SK-N-SH (cell line): ENCODE measurements at regions not wholly inside any gene's neighbourhood (a gene's known extent, or its start where the extent isn't known, plus 50 kb on each side); places are given as distances from the start of the nearest gene placed in this dataset.

Experiments used
- CTCF ChIA-PET: fragments of 300-600, 350-600 bp; formaldehyde crosslinking; extraction: SDS; loops from one replicate; lab custom pipeline; 2021; lab: Yijun Ruan, JAX
- POLR2A ChIA-PET: fragments of 350-600 bp; sonication (Branson Sonifier 250); formaldehyde crosslinking; extraction: SDS; loops from one replicate; lab custom pipeline; 2020; ENCODE audit warnings: antibody characterized with exemption, inconsistent platforms; lab: Yijun Ruan, JAX
- DNase-seq: peaks from one replicate; pipeline ENCODE4 v3.0.0; 2012
- H2AFZ ChIP-seq: fragments of 200-600 bp; sonication (generic); 2 replicates; pipeline ENCODE4 v1.8.1; 2016; ENCODE audit warnings: antibody characterized with exemption, mild to moderate bottlenecking, low read depth
- H3F3A ChIP-seq: fragments of 200-600 bp; sonication (generic); replicated peaks from 2 replicates; pipeline ENCODE3; 2016; ENCODE audit warnings: antibody characterized with exemption, mild to moderate bottlenecking; ENCODE audit not compliant: insufficient read depth
- H3K27ac ChIP-seq, 2 experiments: fragments of 200-500 bp in 1 of 2; fragments of 200-600 bp in 1 of 2; sonication (Bioruptor generic) in 1 of 2; sonication (generic), shearing (Covaris generic) in 1 of 2; 2 replicates each; pipeline versions ENCODE4 v1.5.1 to v1.6.1; 2014 to 2016; ENCODE audit warnings: low read depth in 2 of 2, inconsistent platforms in 1 of 2, low read length in 1 of 2, mild to moderate bottlenecking in 1 of 2, mixed read lengths in 1 of 2
- H3K27me3 ChIP-seq: fragments of 200-600 bp; sonication (generic), shearing (Covaris generic); 2 replicates; pipeline ENCODE4 v1.6.1; 2016; ENCODE audit warnings: mixed run types; ENCODE audit not compliant: insufficient read depth
- H3K36me3 ChIP-seq, 2 experiments: fragments of 200-500 bp in 1 of 2; fragments of 200-600 bp in 1 of 2; sonication (Bioruptor generic) in 1 of 2; sonication (generic) in 1 of 2; replicated peaks in 1 of 2; 2 replicates each; pipeline versions ENCODE3 to v1.5.1; 2014 to 2016; ENCODE audit warnings: low read length in 1 of 2, mild to moderate bottlenecking in 1 of 2; ENCODE audit not compliant: insufficient read depth in 2 of 2, control insufficient read depth in 1 of 2
- H3K4me1 ChIP-seq, 2 experiments: fragments of 200-500 bp in 1 of 2; fragments of 200-600 bp in 1 of 2; sonication (Bioruptor generic) in 1 of 2; sonication (generic), shearing (Covaris generic) in 1 of 2; 2 replicates each; pipeline versions ENCODE4 v1.5.1 to v1.6.1; 2014 to 2016; ENCODE audit warnings: low read depth in 1 of 2, low read length in 1 of 2, mixed run types in 1 of 2; ENCODE audit not compliant: insufficient read depth in 2 of 2, control insufficient read depth in 1 of 2
- H3K4me2 ChIP-seq: fragments of 200-600 bp; sonication (generic), shearing (Covaris generic); 2 replicates; pipeline ENCODE4 v1.6.1; 2017; ENCODE audit warnings: mixed run types
- H3K4me3 ChIP-seq, 2 experiments: fragments of 200-500 bp in 1 of 2; fragments of 200-600 bp in 1 of 2; sonication (Bioruptor generic) in 1 of 2; sonication (generic), shearing (Covaris generic) in 1 of 2; 2 replicates each; pipeline versions ENCODE4 v1.5.1 to v1.8.1; 2014 to 2016; ENCODE audit warnings: low read depth in 2 of 2, inconsistent platforms in 1 of 2, low read length in 1 of 2, mild to moderate bottlenecking in 1 of 2, mixed read lengths in 1 of 2, moderate library complexity in 1 of 2
- H3K79me2 ChIP-seq: fragments of 200-600 bp; sonication (generic); 2 replicates; pipeline ENCODE4 v1.8.1; 2017; ENCODE audit warnings: mild to moderate bottlenecking; ENCODE audit not compliant: insufficient read depth
- H3K9ac ChIP-seq: fragments of 200-600 bp; sonication (generic); 2 replicates; pipeline ENCODE4 v1.6.1; 2017; ENCODE audit warnings: mixed run types
- H3K9me2 ChIP-seq: fragments of 200-600 bp; sonication (generic); 2 replicates; pipeline ENCODE4 v1.6.1; 2017; ENCODE audit warnings: mixed run types
- H3K9me3 ChIP-seq: fragments of 200-600 bp; sonication (generic); 2 replicates; pipeline ENCODE4 v1.6.1; 2017; ENCODE audit warnings: mixed run types, mild to moderate bottlenecking, moderate library complexity
- H4K20me1 ChIP-seq: fragments of 200-600 bp; sonication (generic); 2 replicates; pipeline ENCODE4 v1.6.1; 2017; ENCODE audit warnings: mild to moderate bottlenecking, mixed run types; ENCODE audit not compliant: insufficient read depth
- EP300 ChIP-seq, 2 experiments: IDR thresholded peaks; 2 replicates each; pipeline versions ENCODE4 v1.4.0 to v1.6.1; 2012; ENCODE audit warnings: borderline replicate concordance in 1 of 2, low read depth in 1 of 2, low read length in 1 of 2
- FOSL2 ChIP-seq: IDR thresholded peaks from 2 replicates; pipeline ENCODE4 v1.4.0; 2012; ENCODE audit warnings: low read depth, mild to moderate bottlenecking, moderate library complexity, borderline replicate concordance
- FOXJ3 ChIP-seq: sonication (generic); formaldehyde crosslinking; IDR thresholded peaks from 2 replicates; pipeline ENCODE4 v1.5.1; 2020; ENCODE audit warnings: mild to moderate bottlenecking, missing genetic modification reagents
- FOXM1 ChIP-seq: IDR thresholded peaks from 2 replicates; pipeline ENCODE4 v1.4.0; 2012; ENCODE audit warnings: low read depth, mild to moderate bottlenecking
- GABPA ChIP-seq: IDR thresholded peaks from 2 replicates; pipeline ENCODE4 v1.4.0; 2012; ENCODE audit warnings: low read depth, mild to moderate bottlenecking
- MEF2A ChIP-seq: IDR thresholded peaks from 2 replicates; pipeline ENCODE4 v1.4.0; 2012; ENCODE audit warnings: low read depth, borderline replicate concordance
- NRF1 ChIP-seq: IDR thresholded peaks from 2 replicates; pipeline ENCODE4 v1.6.1; 2012; ENCODE audit warnings: low read depth, mild to moderate bottlenecking, low read length
- POLR2AphosphoS5 ChIP-seq: IDR thresholded peaks from 2 replicates; pipeline ENCODE4 v1.6.1; 2012; ENCODE audit warnings: low read depth, low read length
- RAD21 ChIP-seq: IDR thresholded peaks from 2 replicates; pipeline ENCODE4 v1.6.1; 2012; ENCODE audit warnings: mild to moderate bottlenecking, low read length
- RCOR1 ChIP-seq: fragments of 150-350 bp; IDR thresholded peaks from 2 replicates; pipeline ENCODE4 v1.6.1; 2017; ENCODE audit warnings: antibody characterized with exemption, low read length
- RFX5 ChIP-seq: IDR thresholded peaks from 2 replicates; pipeline ENCODE4 v1.6.1; 2012; ENCODE audit warnings: mild to moderate bottlenecking, improper control_type of control experiment, low read length
- SMC3 ChIP-seq: IDR thresholded peaks from 2 replicates; pipeline ENCODE4 v1.6.1; 2012; ENCODE audit warnings: low read depth, low read length, improper control_type of control experiment
- TAF1 ChIP-seq: IDR thresholded peaks from 2 replicates; pipeline ENCODE4 v1.6.1; 2012; ENCODE audit warnings: low read depth, mild to moderate bottlenecking, low read length, moderate library complexity, borderline replicate concordance
- TCF12 ChIP-seq: IDR thresholded peaks from 2 replicates; pipeline ENCODE4 v1.4.0; 2012
- whole genome bisulfite sequencing: methylation state at CpG from one replicate; pipeline ENCODE4 v1.1.6; 2017; ENCODE audit warnings: low lambda C conversion rate; 5-methylcytosine and 5-hydroxymethylcytosine counted together
- TF ChIP-seq, protein P1 (sequence below): IDR thresholded peaks from 2 replicates; pipeline ENCODE4 v1.4.0; 2012; ENCODE audit warnings: low read depth, borderline replicate concordance
- TF ChIP-seq, protein P2 (sequence below): fragments of 200-600 bp; sonication (generic); IDR thresholded peaks from 2 replicates; pipeline ENCODE4 v1.6.1; 2017; ENCODE audit warnings: antibody characterized with exemption, mild to moderate bottlenecking, moderate library complexity
- TF ChIP-seq, protein P3 (sequence below): IDR thresholded peaks from 2 replicates; pipeline ENCODE4 v1.4.0; 2012; ENCODE audit warnings: low read depth, borderline replicate concordance
- TF ChIP-seq, protein P4 (sequence below): IDR thresholded peaks from 2 replicates; pipeline ENCODE4 v1.6.1; 2012; ENCODE audit warnings: mild to moderate bottlenecking, low read depth, low read length, moderate library complexity
- TF ChIP-seq, protein P5 (sequence below): IDR thresholded peaks from 2 replicates; pipeline ENCODE4 v1.4.0; 2012; ENCODE audit warnings: low read depth

DNA sequence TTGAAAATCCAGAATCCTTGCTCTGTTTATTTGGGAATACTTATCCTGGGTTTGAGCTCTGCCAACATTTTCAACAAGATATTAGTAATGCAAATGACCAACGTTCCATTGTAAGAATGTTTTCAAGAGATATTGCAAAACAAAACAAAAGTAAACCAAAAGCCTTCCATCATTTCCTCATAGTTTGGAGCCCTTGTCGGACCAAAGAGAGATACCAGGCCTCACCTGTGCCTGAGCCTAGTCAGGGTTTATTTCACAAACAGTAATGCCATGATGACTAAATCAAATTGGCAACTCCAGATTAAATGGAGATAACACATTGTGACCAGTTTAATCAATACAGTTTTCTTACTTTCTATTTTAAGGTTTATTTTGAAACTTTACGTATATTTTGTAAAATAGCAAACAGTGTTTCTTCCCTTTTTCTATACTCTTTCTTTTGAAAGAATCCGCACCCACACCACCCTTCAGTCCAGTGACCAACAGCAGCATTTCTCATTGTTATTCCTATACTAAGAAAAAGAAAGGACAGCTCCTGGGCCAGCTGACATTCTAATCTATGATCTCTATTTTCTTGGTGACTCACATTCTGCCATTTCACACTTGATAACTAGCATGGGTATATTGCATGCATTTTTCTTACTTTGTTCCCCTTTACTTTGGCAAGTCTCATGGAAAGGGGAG is 168.5 kb upstream of the MEOX2 start (continued):
- TF ChIP-seq RFX5: no peak
- no peak for TF ChIP-seq EP300 (IDR thresholded peaks at IDR 0.05; ENCODE audit: borderline replicate concordance in 1 of 2, low read depth in 1 of 2, low read length in 1 of 2)
- no peak for TF ChIP-seq TCF12
- TF ChIP-seq GABPA: no peak
- TF ChIP-seq FOSL2: no peak
- TF ChIP-seq MEF2A: no peak
- TF ChIP-seq, protein P1, sequence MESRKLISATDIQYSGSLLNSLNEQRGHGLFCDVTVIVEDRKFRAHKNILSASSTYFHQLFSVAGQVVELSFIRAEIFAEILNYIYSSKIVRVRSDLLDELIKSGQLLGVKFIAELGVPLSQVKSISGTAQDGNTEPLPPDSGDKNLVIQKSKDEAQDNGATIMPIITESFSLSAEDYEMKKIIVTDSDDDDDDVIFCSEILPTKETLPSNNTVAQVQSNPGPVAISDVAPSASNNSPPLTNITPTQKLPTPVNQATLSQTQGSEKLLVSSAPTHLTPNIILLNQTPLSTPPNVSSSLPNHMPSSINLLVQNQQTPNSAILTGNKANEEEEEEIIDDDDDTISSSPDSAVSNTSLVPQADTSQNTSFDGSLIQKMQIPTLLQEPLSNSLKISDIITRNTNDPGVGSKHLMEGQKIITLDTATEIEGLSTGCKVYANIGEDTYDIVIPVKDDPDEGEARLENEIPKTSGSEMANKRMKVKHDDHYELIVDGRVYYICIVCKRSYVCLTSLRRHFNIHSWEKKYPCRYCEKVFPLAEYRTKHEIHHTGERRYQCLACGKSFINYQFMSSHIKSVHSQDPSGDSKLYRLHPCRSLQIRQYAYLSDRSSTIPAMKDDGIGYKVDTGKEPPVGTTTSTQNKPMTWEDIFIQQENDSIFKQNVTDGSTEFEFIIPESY: no peak
- TF ChIP-seq, protein P2, sequence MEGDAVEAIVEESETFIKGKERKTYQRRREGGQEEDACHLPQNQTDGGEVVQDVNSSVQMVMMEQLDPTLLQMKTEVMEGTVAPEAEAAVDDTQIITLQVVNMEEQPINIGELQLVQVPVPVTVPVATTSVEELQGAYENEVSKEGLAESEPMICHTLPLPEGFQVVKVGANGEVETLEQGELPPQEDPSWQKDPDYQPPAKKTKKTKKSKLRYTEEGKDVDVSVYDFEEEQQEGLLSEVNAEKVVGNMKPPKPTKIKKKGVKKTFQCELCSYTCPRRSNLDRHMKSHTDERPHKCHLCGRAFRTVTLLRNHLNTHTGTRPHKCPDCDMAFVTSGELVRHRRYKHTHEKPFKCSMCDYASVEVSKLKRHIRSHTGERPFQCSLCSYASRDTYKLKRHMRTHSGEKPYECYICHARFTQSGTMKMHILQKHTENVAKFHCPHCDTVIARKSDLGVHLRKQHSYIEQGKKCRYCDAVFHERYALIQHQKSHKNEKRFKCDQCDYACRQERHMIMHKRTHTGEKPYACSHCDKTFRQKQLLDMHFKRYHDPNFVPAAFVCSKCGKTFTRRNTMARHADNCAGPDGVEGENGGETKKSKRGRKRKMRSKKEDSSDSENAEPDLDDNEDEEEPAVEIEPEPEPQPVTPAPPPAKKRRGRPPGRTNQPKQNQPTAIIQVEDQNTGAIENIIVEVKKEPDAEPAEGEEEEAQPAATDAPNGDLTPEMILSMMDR: no peak
- TF ChIP-seq RAD21: no peak
- TF ChIP-seq, protein P3, sequence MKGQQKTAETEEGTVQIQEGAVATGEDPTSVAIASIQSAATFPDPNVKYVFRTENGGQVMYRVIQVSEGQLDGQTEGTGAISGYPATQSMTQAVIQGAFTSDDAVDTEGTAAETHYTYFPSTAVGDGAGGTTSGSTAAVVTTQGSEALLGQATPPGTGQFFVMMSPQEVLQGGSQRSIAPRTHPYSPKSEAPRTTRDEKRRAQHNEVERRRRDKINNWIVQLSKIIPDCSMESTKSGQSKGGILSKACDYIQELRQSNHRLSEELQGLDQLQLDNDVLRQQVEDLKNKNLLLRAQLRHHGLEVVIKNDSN: no peak
- no peak for TF ChIP-seq TAF1

DNA sequence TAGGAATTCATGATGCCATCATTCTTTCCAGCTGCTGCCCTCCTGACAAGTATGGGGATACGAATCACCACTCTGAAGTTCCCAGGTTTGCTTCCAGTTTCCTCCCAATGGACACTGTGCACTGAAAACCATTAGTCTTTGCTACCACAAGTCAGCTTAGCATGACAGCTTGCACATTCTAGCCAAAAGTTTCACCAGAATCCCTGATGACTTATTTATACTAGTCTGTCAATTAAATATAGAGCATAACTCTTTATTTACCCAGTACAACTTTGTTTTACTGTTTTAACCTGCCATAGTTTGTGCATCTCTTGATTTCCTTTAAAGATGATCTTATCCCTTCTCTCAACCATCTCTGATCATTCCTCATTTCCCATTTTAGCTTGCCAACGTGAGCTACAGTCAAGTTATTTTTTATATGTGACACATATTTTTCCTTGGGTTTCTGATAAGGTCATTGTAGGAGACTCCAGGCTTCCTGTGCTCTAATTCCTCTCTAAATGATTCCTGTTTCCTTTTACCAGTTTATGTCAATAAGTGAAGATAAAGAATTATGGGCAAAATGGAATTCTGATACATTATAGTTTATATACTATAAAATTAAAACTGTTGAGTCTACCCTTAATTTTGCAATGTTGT is 167.5 kb upstream of the MEOX2 start:
- ChIA-PET POLR2A (no interaction called here), CTCF (no interaction called here)
- Histone ChIP-seq H3K9me2 (no peaks in the 10 kb centered on the region), H2AFZ (no peak overlapping the region), H3K9ac (no peak overlapping the region), H3K36me3 (no peaks in the 10 kb centered on the region), H3F3A (no peaks in the 10 kb centered on the region), H3K9me3 (no peaks in the 10 kb centered on the region), H3K4me2 (no peak overlapping the region), H3K27ac (no peak overlapping the region), H3K27me3 (no peaks in the 10 kb centered on the region), H3K79me2 (no peaks in the 10 kb centered on the region), H3K4me1 (no peaks in the 10 kb centered on the region), H4K20me1 (no peaks in the 10 kb centered on the region), H3K4me3 (no peak overlapping the region)
- DNase-seq: no peak
- WGBS: 0% methylated on average over 2 of the region's 2 CpGs
- TF ChIP-seq FOXM1 (no peak), SMC3 (no peak), RCOR1 (no peak), FOXJ3 (CRISPR knock-in tag) (no peak), RAD21 (no peak), RFX5 (no peak), EP300 (IDR thresholded peaks at IDR 0.05; ENCODE audit: borderline replicate concordance in 1 of 2, low read depth in 1 of 2, low read length in 1 of 2) (no peak), NRF1 (no peak), POLR2AphosphoS5 (no peak)
- TF ChIP-seq, protein P2: no peak
- TF ChIP-seq, protein P4, sequence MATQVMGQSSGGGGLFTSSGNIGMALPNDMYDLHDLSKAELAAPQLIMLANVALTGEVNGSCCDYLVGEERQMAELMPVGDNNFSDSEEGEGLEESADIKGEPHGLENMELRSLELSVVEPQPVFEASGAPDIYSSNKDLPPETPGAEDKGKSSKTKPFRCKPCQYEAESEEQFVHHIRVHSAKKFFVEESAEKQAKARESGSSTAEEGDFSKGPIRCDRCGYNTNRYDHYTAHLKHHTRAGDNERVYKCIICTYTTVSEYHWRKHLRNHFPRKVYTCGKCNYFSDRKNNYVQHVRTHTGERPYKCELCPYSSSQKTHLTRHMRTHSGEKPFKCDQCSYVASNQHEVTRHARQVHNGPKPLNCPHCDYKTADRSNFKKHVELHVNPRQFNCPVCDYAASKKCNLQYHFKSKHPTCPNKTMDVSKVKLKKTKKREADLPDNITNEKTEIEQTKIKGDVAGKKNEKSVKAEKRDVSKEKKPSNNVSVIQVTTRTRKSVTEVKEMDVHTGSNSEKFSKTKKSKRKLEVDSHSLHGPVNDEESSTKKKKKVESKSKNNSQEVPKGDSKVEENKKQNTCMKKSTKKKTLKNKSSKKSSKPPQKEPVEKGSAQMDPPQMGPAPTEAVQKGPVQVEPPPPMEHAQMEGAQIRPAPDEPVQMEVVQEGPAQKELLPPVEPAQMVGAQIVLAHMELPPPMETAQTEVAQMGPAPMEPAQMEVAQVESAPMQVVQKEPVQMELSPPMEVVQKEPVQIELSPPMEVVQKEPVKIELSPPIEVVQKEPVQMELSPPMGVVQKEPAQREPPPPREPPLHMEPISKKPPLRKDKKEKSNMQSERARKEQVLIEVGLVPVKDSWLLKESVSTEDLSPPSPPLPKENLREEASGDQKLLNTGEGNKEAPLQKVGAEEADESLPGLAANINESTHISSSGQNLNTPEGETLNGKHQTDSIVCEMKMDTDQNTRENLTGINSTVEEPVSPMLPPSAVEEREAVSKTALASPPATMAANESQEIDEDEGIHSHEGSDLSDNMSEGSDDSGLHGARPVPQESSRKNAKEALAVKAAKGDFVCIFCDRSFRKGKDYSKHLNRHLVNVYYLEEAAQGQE: no peak
- TF ChIP-seq, protein P5, sequence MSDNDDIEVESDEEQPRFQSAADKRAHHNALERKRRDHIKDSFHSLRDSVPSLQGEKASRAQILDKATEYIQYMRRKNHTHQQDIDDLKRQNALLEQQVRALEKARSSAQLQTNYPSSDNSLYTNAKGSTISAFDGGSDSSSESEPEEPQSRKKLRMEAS: no peak
